ENCODE measurements at regions not wholly inside any gene's neighbourhood (a gene's known extent, or its start where the extent isn't known, plus 50 kb on each side); places are given as distances from the start of the nearest gene placed in this dataset.

DNA sequence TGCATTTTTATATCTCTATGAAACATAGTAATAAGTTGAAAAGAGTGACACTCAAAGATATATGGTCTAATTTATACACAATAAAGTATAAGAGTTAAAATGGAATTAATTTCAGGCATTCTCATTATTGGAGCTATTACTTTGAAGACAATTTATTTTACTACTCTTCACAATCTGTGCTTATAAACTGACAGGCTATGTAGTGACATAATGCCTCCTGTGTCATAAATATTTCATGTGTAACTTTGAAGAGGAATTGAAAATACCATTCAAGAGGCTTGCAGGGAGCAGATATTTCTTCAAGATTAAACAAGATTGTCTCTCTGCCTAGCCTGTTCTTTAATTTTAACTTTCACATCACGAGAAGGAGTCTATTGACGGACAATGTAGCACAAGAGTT is 1881.5 kb upstream of the PCDH20 start:
- no peak for TF ChIP-seq CTCF (IDR thresholded peaks at IDR 0.05)
- TF ChIP-seq ZFX (IDR thresholded peaks at IDR 0.05; ENCODE audit: borderline replicate concordance), result no peak

Measured in 22Rv1 (cell line).